HG03378 (cell line): ENCODE measurements at regions not wholly inside any gene's neighbourhood (a gene's known extent, or its start where the extent isn't known, plus 50 kb on each side); places are given as distances from the start of the nearest gene placed in this dataset.

Source experiments
- ATAC-seq: cut with Tn5 transposase; IDR thresholded peaks from one replicate; pipeline ENCODE4 v1.9.1; 2021; ENCODE audit warnings: mild to moderate bottlenecking, moderate library complexity; ENCODE audit not compliant: unreplicated experiment

DNA sequence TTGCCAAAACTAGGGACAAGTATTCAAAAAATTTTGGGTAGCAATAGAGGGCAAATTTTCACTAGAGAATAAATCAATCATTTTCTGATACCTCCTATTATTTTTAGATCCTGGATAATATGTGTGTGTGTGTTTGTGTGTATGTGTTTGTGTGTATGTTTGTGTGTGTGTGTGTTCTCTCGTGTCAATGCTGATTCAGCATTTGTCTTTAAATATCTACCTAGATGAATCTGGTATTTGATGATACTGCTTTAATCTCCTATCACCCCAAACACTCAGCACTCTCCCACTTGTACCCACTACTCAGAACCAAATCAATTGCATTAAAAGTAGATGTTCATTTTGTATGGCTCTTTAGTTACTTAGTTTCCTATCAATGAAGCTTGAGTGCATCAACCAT lies 101.3 kb upstream of the NPFFR2 start:
- no peak for ATAC-seq

DNA sequence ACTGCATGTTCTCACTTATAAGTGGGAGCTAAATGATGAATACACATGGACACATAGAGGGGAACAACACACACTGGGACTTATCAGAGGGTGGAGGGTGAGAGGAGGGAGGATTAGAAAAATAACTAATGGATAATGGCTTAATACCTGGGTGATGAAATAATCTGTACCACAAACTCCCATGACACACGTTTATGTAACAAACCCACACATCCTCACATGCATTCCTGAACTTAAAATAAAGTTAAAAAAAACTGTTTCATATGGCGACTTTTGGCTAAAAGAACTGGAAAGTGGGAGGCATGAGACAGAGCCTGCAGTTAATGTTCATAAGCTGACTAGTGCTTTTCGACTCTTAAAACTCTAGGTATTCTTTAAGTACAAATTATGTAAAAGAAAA lies 98.9 kb upstream of the NPFFR2 start:
- ATAC-seq: no peak

DNA sequence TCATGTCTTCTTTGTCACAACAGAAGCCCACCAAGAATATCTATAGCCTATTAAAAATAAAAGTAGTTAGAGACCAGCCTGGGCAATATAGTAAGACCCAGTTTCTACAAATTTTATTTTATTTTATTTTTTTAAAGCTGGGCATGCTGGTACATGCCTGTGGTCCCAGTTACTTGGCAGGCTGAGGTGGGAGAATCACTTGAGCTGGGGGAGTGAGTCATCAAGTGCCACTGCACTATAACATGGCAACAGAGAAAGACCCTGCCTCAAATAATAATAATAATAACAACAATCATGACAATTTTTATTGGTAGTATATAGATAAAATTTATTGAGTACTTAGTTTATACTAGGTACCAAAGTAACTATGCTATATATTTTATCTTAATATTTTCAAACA lies 93.0 kb upstream of the NPFFR2 start:
- no peak for ATAC-seq

GRCh38 chr4:71941001-71941400 lies 90.8 kb upstream of the NPFFR2 start:
- no peak for ATAC-seq

DNA sequence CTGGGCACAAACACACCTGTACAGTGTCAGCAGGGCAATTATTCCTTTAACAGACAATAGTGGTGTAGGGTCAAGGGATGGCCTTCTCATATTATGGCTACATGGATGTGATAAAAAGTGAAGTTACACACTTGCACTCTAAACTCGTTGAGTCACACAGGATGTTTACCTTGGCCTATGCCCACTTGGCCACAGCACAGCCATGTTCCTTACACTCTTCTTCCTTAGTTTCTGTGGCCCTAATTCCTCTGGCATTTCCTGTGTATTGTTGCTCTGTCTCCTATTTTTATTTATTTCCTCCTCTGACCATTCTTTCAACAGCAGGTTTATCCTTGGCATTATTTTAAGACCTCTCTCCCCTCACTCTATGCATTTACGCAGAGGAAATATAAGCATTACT lies 86.8 kb upstream of the NPFFR2 start:
- ATAC-seq: no peak

DNA sequence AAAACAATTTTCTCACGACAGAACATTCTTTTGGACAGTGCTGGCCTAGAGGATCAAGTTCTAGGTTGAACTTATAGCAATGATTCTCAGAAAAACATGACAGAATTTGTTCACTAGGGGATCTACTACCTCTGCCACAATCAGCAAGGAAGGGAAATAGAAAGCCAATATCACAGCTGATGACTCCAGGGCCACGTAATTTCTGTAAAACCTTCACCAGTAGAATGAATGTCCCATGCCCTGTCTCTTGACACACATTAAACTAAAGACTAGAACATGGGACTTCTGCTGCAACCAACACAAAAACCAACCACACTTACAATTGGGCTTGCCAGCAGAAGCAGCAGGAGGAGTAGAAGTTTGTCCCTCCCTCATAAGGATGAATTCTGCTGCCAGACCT lies 86.0 kb upstream of the NPFFR2 start:
- ATAC-seq: peak; percentile 64

DNA sequence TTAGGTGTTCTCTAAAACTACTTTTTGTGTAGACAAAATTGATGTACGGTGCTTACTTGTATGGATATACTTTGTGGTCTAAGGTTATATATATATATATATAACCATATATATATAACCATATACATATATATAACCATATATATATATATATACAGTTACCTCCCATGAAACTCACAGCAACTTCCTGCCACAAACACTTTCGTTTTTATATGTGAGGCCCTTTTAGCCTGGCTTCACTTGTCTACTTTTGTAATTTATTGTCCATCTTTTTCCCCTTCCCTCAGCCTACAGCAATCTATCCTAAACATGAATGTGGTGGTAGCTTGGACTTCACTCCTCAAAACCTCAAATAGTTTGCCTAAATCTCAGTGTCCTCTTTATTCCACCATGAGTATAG lies 72.8 kb upstream of the NPFFR2 start:
- no peak for ATAC-seq

DNA sequence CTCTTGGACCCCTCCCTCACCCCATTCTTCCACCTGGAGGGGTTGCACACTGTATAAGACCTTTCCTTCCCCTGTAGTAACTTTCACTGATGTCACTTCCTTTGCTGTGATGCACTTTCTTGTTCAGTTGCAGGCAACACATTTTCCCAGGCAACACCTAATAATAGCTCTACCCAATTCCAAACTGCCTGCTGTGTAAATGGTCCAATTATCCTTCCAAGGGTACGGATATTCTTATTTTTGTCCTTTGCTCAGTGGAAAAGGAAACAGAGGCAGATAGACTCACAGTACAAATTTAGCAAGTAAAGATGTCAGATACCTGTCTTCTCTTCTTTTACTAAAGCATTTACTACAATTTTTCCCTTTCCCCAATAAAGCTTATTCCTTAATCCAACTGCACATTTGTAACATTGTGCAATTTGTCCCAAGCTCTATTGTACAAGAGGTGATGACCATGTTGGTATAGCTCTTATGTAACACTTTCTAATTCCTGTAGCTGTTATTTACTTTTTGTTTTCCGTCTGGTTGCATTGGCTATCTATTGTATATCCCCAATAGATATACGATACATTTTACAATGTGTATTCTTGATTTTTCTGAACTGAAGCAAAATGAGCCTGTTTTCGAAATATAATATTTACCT lies 69.1 kb upstream of the NPFFR2 start:
- ATAC-seq: no peak

DNA sequence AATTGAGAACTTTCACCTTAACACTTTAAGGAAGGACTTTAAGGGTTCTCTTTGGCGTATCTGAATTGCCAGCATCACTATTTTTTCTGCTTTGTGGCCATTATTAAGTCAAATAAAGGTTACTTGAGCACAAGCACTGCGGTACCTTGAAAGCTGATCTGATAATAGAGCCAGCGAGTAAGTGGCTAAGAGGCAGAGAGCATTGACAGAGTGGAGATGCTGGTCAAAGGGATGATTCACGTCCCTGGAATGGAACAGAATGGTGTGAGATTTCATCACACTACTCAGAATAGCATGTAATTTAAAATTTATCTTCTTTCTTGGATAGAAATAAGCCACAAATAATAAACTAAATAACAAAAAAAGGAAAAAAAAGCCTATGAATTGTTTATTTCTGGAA lies 57.1 kb upstream of the NPFFR2 start:
- no peak for ATAC-seq

GRCh38 chr4:71976523-71976922 lies 55.3 kb upstream of the NPFFR2 start:
- ATAC-seq: no peak

DNA sequence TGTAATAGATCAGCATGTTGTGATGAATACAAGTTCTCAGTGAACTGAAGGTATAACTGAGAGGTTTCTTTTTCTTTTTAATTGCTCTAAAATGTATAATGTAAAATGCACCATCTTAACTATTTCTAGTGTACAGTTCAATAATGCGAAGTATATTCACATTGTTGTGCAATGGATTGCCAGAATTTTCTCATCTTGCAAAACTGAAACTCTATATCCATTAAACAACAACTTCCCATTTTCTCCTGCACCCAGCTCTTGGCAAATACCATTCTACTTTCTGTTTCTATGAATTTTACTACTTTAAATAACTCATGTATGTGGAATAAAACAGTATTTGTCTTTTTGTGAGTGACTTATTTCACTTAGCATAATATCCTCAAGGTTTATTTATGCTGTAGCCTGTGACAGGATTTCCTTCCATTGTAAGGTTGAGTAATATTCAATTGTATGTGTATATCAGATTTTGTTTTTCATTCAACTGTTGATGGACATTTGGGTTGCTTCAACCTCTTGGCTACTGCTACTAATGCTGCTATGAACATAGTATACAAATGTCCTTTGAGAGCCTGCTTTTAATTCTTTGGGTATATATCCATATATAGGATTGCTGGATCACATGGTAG lies 53.5 kb upstream of the NPFFR2 start:
- ATAC-seq: no peak

DNA sequence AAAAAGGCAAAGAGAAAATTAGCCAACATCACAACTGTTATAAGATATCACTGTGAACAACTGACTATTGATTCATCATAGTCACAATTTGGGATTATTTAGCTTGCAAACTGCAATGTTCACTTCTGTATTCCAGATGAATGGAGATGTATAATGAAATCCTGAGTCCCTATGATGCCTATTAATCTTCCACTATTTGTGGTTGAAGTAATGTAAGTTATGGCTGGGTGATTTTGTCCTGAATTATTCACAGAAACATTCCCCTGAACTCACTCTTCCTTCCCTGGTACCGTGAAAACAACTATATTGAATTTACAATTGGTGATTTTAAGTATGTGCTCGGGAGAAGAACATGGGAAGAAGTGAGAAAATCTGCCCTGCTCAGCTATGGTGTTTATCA lies 50.8 kb upstream of the NPFFR2 start:
- ATAC-seq: no peak
